Muscle layer of duodenum (tissue), 2 donors: ENCODE measurements at regions not wholly inside any gene's neighbourhood (a gene's known extent, or its start where the extent isn't known, plus 50 kb on each side); places are given as distances from the start of the nearest gene placed in this dataset.

Experiments
- H3K27ac ChIP-seq: one replicate; pipeline ENCODE4 v1.7.0; 2013; ENCODE audit warnings: mild to moderate bottlenecking, low read length
- H3K27me3 ChIP-seq: one replicate; pipeline ENCODE4 v1.7.0; 2013; ENCODE audit warnings: low read depth, mild to moderate bottlenecking, control low read depth, low read length
- H3K36me3 ChIP-seq, 2 donors: one replicate each; pipeline ENCODE4 v1.7.0; 2013; ENCODE audit warnings: low read length in 2 of 2, control low read depth in 1 of 2, mild to moderate bottlenecking in 1 of 2; ENCODE audit not compliant: insufficient read depth in 2 of 2, control insufficient read depth in 1 of 2
- H3K4me1 ChIP-seq, 2 donors: one replicate each; pipeline ENCODE4 v1.7.0; 2013; ENCODE audit warnings: low read length in 2 of 2, mild to moderate bottlenecking in 2 of 2, control low read depth in 1 of 2, moderate library complexity in 1 of 2; ENCODE audit not compliant: insufficient read depth in 2 of 2, control insufficient read depth in 1 of 2
- H3K4me3 ChIP-seq, 2 donors: one replicate each; pipeline ENCODE4 v1.7.0; 2013; ENCODE audit warnings: low read length in 2 of 2, low read depth in 1 of 2, mild to moderate bottlenecking in 1 of 2
- H3K9me3 ChIP-seq, 2 donors: one replicate each; pipeline ENCODE4 v1.7.0; 2013; ENCODE audit warnings: low read length in 2 of 2, control low read depth in 1 of 2, mild to moderate bottlenecking in 1 of 2; ENCODE audit not compliant: control insufficient read depth in 1 of 2
- donor health status: healthy.

DNA sequence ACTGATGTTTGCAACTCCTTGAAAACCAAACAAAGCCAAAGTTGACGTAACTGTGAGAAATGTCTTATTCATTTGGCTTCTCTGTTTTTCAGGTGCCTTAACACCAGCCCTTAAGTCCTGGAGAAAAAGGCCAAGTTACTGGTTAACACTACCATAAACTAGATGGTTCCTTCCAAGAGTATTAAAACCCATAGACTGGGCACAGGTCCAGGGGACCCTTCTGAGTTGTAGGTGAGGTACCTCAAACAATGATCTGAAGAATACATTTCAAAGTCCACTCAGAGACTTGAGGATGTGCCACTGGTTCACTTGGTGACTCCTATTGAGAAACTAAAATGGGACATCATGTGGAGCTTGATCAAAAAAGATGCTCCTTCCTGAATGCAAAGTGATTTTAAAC lies 87.0 kb downstream of the NKX6-1 start:
- Histone ChIP-seq H3K36me3 (no peaks in the 10 kb centered on the region), H3K27ac (no peak overlapping the region)

DNA sequence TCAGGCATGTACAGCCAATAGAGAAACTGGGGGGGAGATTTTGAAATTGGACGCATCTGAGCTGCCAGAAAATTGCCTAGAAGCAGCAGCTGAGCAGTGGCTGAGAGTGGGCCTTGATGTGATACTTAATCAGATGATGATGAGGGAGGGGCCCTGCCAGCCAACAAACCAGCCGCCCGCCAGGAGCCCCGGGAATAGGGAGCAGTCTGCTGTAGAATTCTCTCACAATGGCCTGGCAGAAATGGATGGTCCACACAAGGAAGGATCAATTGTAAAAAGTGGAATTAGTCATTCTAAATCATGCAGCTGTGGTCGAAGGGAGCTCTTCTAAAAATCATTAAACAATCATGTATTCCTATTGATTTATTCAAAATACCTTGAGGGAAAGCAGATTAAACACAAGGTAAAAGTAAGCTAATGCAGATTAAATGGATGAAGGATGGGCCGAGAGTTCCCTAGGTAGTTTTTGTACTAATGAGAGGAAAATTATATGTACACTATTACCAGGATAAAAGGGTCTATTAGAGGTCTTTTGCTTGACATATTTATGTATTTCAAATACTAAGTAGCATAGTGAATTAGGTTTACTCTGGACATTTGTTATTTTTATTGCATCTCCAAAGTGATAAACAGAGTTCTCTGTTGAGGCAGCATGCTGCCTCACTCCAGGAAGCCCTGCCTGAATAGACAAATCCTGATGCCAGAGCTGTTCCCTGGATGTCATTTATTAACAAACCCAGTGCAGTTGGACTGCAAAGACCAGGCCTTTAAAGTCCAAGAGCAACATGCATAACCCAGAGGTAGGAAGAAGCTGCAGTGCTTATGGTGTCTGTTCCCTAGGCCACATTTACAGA lies 91.3 kb downstream of the NKX6-1 start:
- H3K4me1 ChIP-seq, result no peaks in the 10 kb centered on the region
- H3K27ac ChIP-seq, result no peak overlapping the region
- H3K36me3 ChIP-seq, result no peaks in the 10 kb centered on the region
- H3K4me3 ChIP-seq, result no peak overlapping the region
- no peaks in the 10 kb centered on the region for H3K9me3 ChIP-seq
- H3K27me3 ChIP-seq, result no peaks in the 10 kb centered on the region

More for the DNA sequence above, 87.0 kb downstream of the NKX6-1 start:
- Histone ChIP-seq H3K4me3 (no peak overlapping the region), H3K4me1 (no peaks in the 10 kb centered on the region), H3K9me3 (no peaks in the 10 kb centered on the region), H3K27me3 (no peaks in the 10 kb centered on the region)

DNA sequence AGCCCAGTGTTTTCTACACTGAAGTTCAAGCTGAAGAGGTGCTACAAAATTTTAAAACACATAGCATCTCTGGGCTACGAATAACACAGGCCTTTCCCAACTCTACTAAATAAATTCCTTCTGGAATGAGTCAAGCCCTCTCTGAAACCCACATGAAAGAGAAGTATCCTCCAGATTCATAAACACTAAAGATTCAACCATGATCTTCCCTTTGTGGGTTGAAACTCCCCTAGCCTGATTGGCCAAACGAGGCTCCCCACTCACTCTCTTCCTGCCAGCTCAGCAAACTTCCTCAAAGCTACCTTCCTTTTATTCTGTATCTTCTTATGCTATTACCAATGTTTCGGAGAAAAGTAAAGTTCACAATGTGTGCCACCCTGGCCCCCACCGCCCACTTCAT lies 95.4 kb downstream of the NKX6-1 start:
- Histone ChIP-seq H3K27me3 (no peaks in the 10 kb centered on the region), H3K4me1 (no peaks in the 10 kb centered on the region), H3K9me3 (no peaks in the 10 kb centered on the region), H3K27ac (no peak overlapping the region), H3K4me3 (no peak overlapping the region), H3K36me3 (no peaks in the 10 kb centered on the region)

DNA sequence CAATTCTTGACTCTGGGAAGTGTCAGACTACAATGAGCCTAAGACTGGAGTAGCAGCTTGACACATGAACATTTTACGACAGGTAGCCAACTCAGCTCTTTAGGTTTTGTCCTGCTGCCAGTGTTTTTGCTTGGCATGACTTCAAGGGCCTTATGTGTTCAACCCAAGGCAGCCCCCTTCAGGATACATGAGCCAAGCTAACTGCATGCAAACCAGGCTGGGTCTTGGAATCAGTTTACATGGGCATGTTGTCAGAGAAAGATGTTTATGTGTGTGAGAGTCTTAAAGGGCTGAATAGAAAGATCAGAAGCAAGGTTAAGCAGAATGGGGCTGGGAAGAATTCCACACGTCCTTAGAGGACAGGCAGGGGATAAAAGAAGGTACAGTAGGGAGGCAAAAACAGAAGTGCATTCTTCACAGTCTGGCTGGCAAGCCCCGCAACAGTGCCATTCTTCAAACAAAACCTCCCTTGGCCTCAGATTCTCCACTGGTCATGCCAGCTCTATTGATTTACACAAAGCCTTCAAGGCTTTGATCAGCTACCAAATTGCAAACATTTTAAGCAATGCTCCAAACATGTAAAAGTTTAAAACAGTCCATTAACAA lies 97.3 kb downstream of the NKX6-1 start:
- no peak overlapping the region for H3K4me3 ChIP-seq
- H3K4me1 ChIP-seq, result no peaks in the 10 kb centered on the region
- no peaks in the 10 kb centered on the region for H3K36me3 ChIP-seq
- H3K9me3 ChIP-seq, result no peaks in the 10 kb centered on the region
- H3K27me3 ChIP-seq, result no peaks in the 10 kb centered on the region
- H3K27ac ChIP-seq, result no peak overlapping the region

DNA sequence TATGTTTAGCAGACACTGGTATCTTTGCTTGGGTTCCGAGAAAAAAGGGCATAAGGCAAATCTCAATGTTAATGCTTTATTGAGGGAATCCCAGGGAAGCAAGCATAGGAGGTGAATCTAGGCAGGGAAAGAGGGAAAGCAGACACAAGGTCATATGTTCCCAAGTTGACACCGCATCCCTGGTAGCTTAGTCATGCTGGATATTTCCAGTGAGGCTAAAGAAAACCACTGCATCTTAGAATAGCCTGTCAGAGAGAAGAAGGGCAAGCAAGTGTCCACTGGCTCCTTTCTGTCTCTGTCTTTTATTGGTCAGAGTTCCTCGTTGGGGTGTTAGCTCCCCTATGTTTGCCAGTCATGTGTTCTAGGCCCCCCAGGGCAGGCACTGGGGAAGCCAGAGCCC lies 104.7 kb downstream of the NKX6-1 start:
- Histone ChIP-seq H3K36me3 (no peaks in the 10 kb centered on the region), H3K27me3 (no peaks in the 10 kb centered on the region), H3K27ac (no peak overlapping the region), H3K4me3 (no peak overlapping the region), H3K4me1 (no peaks in the 10 kb centered on the region), H3K9me3 (no peaks in the 10 kb centered on the region)

DNA sequence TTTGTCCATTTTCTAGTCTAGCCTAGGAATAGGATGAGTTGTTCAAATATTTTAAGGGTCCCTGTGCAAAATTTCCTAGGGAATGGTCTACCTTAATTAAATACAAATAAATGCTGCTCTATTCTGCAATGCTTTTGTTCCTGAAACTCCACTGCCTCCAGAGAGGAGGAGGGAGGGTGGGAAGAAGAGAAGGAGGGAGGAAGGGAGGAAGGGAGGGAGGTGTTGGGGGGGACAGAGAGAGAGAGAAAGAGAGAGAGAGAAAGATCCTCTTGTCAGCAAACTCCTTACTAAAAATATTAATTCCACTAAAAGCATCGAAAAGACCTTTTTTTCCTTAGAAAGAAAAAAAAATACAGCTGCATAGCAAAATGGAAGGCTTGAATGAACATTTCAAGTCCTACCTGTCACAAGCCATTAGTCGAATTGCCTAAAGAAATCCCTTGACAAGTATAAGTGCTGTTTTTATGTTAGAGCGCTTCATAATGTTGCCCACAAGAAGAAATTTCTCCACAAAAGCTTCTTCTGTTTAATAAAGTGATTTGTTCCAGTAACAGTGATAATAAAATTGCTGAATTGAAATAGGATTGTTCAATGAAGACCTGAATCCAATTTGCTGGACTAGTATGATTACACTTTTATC lies 106.0 kb downstream of the NKX6-1 start:
- Histone ChIP-seq H3K9me3 (no peaks in the 10 kb centered on the region), H3K27me3 (no peaks in the 10 kb centered on the region), H3K27ac (no peak overlapping the region), H3K4me3 (no peak overlapping the region), H3K4me1 (no peaks in the 10 kb centered on the region), H3K36me3 (no peaks in the 10 kb centered on the region)

DNA sequence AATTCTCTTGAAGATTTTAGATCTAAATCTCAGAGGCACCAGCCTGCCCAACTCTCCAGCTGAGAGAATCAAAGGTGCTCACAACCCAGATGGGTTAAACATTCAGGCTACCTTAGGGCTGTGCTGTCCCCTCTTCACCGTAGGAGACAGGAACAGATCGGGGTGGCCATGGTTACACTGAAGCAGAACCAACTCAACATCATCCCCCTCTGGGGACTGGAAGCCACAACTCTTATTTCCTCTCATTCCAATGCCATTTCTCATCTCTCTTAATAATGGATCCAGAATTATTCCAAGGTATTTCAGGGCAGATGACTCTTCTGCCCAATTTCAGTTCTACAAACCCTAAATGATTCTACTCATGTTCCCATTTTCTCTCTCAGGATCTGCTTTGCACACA lies 109.7 kb downstream of the NKX6-1 start:
- Histone ChIP-seq H3K36me3 (no peaks in the 10 kb centered on the region), H3K27ac (no peak overlapping the region), H3K9me3 (no peaks in the 10 kb centered on the region), H3K4me1 (no peaks in the 10 kb centered on the region), H3K4me3 (no peak overlapping the region), H3K27me3 (no peaks in the 10 kb centered on the region)

DNA sequence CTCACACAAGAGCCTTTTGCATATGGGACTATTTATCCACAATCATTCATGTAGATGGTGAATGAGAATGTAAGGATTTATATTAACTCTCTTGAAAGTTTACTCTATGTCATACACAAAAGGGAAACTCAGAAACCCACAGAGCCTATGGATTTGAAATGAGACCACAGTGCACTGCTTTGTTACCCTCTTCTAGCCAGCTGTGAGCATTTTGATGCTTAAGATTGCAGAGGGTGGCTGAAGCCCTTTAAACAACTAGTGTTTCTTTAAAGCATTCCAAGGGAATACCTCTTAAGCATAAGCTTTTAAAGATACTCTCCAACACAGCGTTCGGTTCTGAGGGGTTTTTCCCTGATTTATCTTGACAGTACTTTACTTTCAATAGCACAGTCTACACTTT lies 113.9 kb downstream of the NKX6-1 start:
- no peak overlapping the region for H3K27ac ChIP-seq
- no peaks in the 10 kb centered on the region for H3K36me3 ChIP-seq
- no peaks in the 10 kb centered on the region for H3K27me3 ChIP-seq
- no peaks in the 10 kb centered on the region for H3K4me1 ChIP-seq
- H3K4me3 ChIP-seq, result no peak overlapping the region
- no peaks in the 10 kb centered on the region for H3K9me3 ChIP-seq

DNA sequence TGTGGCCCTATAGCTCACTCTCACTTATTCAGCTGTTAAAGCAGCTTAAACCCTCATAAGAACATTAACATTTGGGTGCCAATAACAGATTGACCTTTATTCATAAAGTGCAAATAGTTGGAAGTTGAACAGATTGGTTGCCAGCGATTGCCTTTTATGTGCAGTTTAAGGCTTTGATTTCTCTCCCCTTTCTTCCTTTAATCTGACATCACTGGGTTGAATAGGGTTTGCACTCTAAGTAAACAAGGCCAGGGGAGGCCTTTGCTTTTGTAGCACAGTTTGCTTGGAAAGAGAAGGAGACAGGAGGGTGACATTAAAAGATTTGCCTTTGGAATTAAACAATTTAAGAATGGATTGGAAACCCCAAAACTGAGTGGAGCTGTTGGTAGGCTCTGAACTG lies 114.3 kb downstream of the NKX6-1 start:
- Histone ChIP-seq H3K27me3 (no peaks in the 10 kb centered on the region), H3K9me3 (no peaks in the 10 kb centered on the region), H3K4me1 (no peaks in the 10 kb centered on the region), H3K4me3 (no peak overlapping the region), H3K36me3 (no peaks in the 10 kb centered on the region), H3K27ac (no peak overlapping the region)

DNA sequence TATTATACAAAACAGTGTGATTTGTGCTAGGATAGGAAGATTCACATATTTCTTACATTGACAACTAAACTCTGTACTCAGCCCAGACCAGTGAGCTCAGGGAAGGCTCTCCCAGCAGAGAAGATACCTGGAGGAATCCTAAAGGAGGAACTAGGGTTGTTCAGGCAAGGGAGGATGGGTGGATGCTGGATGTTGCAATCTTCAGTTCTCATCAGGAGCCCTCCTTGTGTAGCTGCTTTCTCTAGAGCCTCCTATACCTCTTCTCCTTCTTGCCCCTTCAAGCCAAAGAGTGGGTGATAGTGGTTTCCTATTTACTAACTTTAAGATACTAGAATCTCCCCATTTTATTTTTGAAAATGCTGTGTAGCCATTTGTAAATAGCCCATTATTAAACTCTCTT lies 117.3 kb downstream of the NKX6-1 start:
- H3K27me3 ChIP-seq, result no peaks in the 10 kb centered on the region
- H3K4me3 ChIP-seq, result no peak overlapping the region
- no peak overlapping the region for H3K27ac ChIP-seq
- H3K36me3 ChIP-seq, result no peaks in the 10 kb centered on the region
- no peaks in the 10 kb centered on the region for H3K4me1 ChIP-seq
- no peaks in the 10 kb centered on the region for H3K9me3 ChIP-seq

DNA sequence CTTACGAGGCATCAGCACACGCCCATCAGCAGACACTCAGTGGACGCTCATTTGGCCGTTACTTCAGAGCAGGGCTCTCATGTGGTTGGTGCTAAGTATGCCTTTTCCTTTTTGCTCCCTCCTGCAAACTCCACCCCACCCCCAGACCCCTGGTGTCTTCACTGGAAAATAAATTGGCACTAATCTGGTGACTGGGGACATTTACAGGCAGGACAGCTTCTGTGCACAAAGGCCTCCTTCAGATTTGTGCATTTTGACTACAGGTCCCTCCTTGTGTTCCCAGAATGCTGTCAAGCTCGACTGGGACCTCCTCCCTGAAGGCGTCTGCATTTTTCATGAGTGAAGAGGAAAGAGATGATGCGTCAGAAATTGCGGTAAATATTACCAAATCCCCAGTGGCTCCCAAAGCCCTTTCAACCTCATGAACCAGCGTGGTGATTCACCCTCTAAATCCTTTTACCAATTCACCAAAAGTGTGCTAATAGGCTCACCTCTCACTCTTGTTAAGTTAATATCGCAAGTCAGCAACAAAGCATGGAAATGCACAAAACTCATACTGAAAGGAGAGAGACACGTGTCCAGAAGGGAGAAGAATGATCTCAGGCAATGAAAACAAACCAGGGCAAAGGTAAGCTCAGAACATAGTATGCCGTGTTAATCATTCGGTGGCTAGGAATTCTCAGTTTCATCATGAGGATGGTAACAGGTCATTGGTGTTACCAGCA lies 119.0 kb downstream of the NKX6-1 start:
- Histone ChIP-seq H3K27ac (no peak overlapping the region), H3K36me3 (no peaks in the 10 kb centered on the region), H3K4me1 (no peaks in the 10 kb centered on the region), H3K4me3 (no peak overlapping the region), H3K27me3 (no peaks in the 10 kb centered on the region), H3K9me3 (no peaks in the 10 kb centered on the region)
